WTC11 (cell line): ENCODE measurements at regions not wholly inside any gene's neighbourhood (a gene's known extent, or its start where the extent isn't known, plus 50 kb on each side); places are given as distances from the start of the nearest gene placed in this dataset.

ENCODE experiments used
- ATAC-seq: fragments of 200-7000 bp; cut with Tn5 transposase; 2 replicates; pipeline ENCODE4 v1.10.0; 2021; ENCODE audit warnings: mild to moderate bottlenecking, moderate library complexity
- CTCF ChIA-PET: fragments of 300-600 bp; sonication (Branson Sonifier 250); formaldehyde crosslinking; loops from one replicate; lab custom pipeline; 2021; ENCODE audit warnings: antibody characterized with exemption; lab: Charles Lee
- POLR2A ChIA-PET: fragments of 350-600 bp; sonication (Branson Sonifier 250); formaldehyde crosslinking; loops from one replicate; lab custom pipeline; 2021; ENCODE audit warnings: antibody characterized with exemption; lab: Charles Lee
- DNase-seq: peaks from one replicate; pipeline ENCODE4 v3.0.0; 2021; ENCODE audit warnings: low spot score
- H3K27ac Mint-ChIP-seq: 2 replicates; pipeline ENCODE4 v1.8.0; 2021; ENCODE audit warnings: mixed read lengths
- H3K27me3 Mint-ChIP-seq: 2 replicates; pipeline ENCODE4 v1.8.0; 2021; ENCODE audit warnings: low read depth, mild to moderate bottlenecking, moderate library complexity, mixed read lengths
- H3K36me3 Mint-ChIP-seq: 2 replicates; pipeline ENCODE4 v1.8.0; 2021; ENCODE audit warnings: mixed read lengths
- H3K4me1 Mint-ChIP-seq: 2 replicates; pipeline ENCODE4 v1.8.0; 2022; ENCODE audit warnings: mixed read lengths
- H3K4me3 Mint-ChIP-seq: 2 replicates; pipeline ENCODE4 v1.8.0; 2021; ENCODE audit warnings: mild to moderate bottlenecking, moderate library complexity, mixed read lengths
- H3K9me3 Mint-ChIP-seq: 2 replicates; pipeline ENCODE4 v1.8.0; 2021; ENCODE audit warnings: mixed read lengths
- E2F1 ChIP-seq: sonication (generic); formaldehyde crosslinking; IDR thresholded peaks from 2 replicates; pipeline ENCODE4 v1.8.0; 2022; ENCODE audit warnings: mild to moderate bottlenecking, missing genetic modification reagents
- EMX1 ChIP-seq: fragments of 250-450 bp; sonication (Bioruptor Pico); IDR thresholded peaks from 2 replicates; pipeline ENCODE4 v1.8.0; 2021; ENCODE audit warnings: mild to moderate bottlenecking
- ESRRA ChIP-seq: sonication (generic); formaldehyde crosslinking; IDR thresholded peaks from 2 replicates; pipeline ENCODE4 v1.8.1; 2022; ENCODE audit warnings: mild to moderate bottlenecking, missing genetic modification reagents, borderline replicate concordance
- FOXP1 ChIP-seq: sonication (generic); formaldehyde crosslinking; IDR thresholded peaks from 2 replicates; pipeline ENCODE4 v1.8.0; 2022; ENCODE audit warnings: missing genetic modification reagents, mild to moderate bottlenecking, moderate library complexity, borderline replicate concordance
- IRF2 ChIP-seq: sonication (generic); formaldehyde crosslinking; IDR thresholded peaks from 2 replicates; pipeline ENCODE4 v1.8.0; 2022; ENCODE audit warnings: low read depth, missing genetic modification reagents, borderline replicate concordance
- JAZF1 ChIP-seq: fragments of 250-450 bp; sonication (Bioruptor Pico); IDR thresholded peaks from 2 replicates; pipeline ENCODE4 v1.9.0; 2021; ENCODE audit warnings: moderate library complexity, mild to moderate bottlenecking, inconsistent platforms
- JUN ChIP-seq: sonication (generic); formaldehyde crosslinking; IDR thresholded peaks from 2 replicates; pipeline ENCODE4 v1.8.0; 2023; ENCODE audit warnings: mild to moderate bottlenecking, missing genetic modification reagents
- NFYB ChIP-seq: sonication (generic); formaldehyde crosslinking; conservative IDR thresholded peaks from 2 replicates; pipeline ENCODE4 v1.8.0; 2022; ENCODE audit warnings: low read depth, missing genetic modification reagents
- NR3C1 ChIP-seq: sonication (generic); formaldehyde crosslinking; conservative IDR thresholded peaks from 2 replicates; pipeline ENCODE4 v1.8.1; 2023; ENCODE audit warnings: low read depth, mild to moderate bottlenecking, missing genetic modification reagents
- OVOL2 ChIP-seq: fragments of 250-450 bp; sonication (Bioruptor Pico); IDR thresholded peaks from 2 replicates; pipeline ENCODE4 v1.9.0; 2021; ENCODE audit warnings: mild to moderate bottlenecking, borderline replicate concordance
- SMAD4 ChIP-seq: sonication (generic); formaldehyde crosslinking; IDR thresholded peaks from 2 replicates; pipeline ENCODE4 v1.8.0; 2022; ENCODE audit warnings: mild to moderate bottlenecking, missing genetic modification reagents
- STAT6 ChIP-seq: sonication (generic); formaldehyde crosslinking; conservative IDR thresholded peaks from 2 replicates; pipeline ENCODE4 v1.8.1; 2023; ENCODE audit warnings: mild to moderate bottlenecking, low read depth, missing genetic modification reagents, moderate library complexity
- TEAD4 ChIP-seq: sonication (generic); formaldehyde crosslinking; IDR thresholded peaks from 2 replicates; pipeline ENCODE4 v1.8.0; 2022; ENCODE audit warnings: mild to moderate bottlenecking, missing genetic modification reagents
- ZNF317 ChIP-seq: sonication (generic); formaldehyde crosslinking; IDR thresholded peaks from 2 replicates; pipeline ENCODE4 v1.8.1; 2023; ENCODE audit warnings: low read depth, mild to moderate bottlenecking, moderate library complexity, missing genetic modification reagents, borderline replicate concordance
- ZNF396 ChIP-seq: fragments of 250-450 bp; sonication (Bioruptor Pico); IDR thresholded peaks from 2 replicates; pipeline ENCODE4 v1.8.0; 2021; ENCODE audit warnings: mild to moderate bottlenecking, moderate library complexity, borderline replicate concordance
- ZNF416 ChIP-seq: fragments of 250-450 bp; sonication (Bioruptor Pico); IDR thresholded peaks from 2 replicates; pipeline ENCODE4 v1.9.0; 2021; ENCODE audit warnings: mild to moderate bottlenecking, inconsistent platforms
- ZNF671 ChIP-seq: fragments of 250-450 bp; sonication (Bioruptor Pico); IDR thresholded peaks from 2 replicates; pipeline ENCODE4 v1.8.0; 2021; ENCODE audit warnings: mild to moderate bottlenecking
- TF ChIP-seq, protein P1 (sequence below): sonication (generic); formaldehyde crosslinking; IDR thresholded peaks from 2 replicates; pipeline ENCODE4 v1.8.0; 2022; ENCODE audit warnings: mild to moderate bottlenecking, missing genetic modification reagents
- TF ChIP-seq, protein P2 (sequence below): sonication (generic); formaldehyde crosslinking; IDR thresholded peaks from 2 replicates; pipeline ENCODE4 v1.8.1; 2023; ENCODE audit warnings: mild to moderate bottlenecking, missing genetic modification reagents, moderate library complexity
- TF ChIP-seq, protein P3 (sequence below): sonication (generic); formaldehyde crosslinking; IDR thresholded peaks from 2 replicates; pipeline ENCODE4 v1.8.1; 2022; ENCODE audit warnings: low read depth, missing genetic modification reagents, borderline replicate concordance
- TF ChIP-seq, protein P4 (sequence below): sonication (generic); formaldehyde crosslinking; IDR thresholded peaks from 2 replicates; pipeline ENCODE4 v1.8.1; 2023; ENCODE audit warnings: mild to moderate bottlenecking, missing genetic modification reagents

GRCh38 chr16:62516001-62516400, 479.8 kb upstream of the CDH8 start:
- ChIA-PET POLR2A (no interaction called here), CTCF (no interaction called here)
- 0 out of 2 replicates have a peak, but pooled peaks cover 5% of the 10 kb centered on the region for H3K4me1 Mint-ChIP-seq
- no peak overlapping the region for H3K4me3 Mint-ChIP-seq
- no peaks in the 10 kb centered on the region for H3K9me3 Mint-ChIP-seq
- TF ChIP-seq IRF2 (CRISPR knock-in tag), result no peak
- TF ChIP-seq FOXP1, result no peak
- no peak for TF ChIP-seq TEAD4 (CRISPR knock-in tag)
- TF ChIP-seq JUN (CRISPR knock-in tag), result no peak
- no peak for TF ChIP-seq NR3C1
- TF ChIP-seq SMAD4 (CRISPR knock-in tag), result no peak
- TF ChIP-seq E2F1 (CRISPR knock-in tag), result no peak
- TF ChIP-seq ZNF416 (CRISPR knock-in tag), result no peak
- TF ChIP-seq, protein P1, sequence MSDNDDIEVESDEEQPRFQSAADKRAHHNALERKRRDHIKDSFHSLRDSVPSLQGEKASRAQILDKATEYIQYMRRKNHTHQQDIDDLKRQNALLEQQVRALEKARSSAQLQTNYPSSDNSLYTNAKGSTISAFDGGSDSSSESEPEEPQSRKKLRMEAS (CRISPR knock-in tag), result no peak
- no peak for TF ChIP-seq STAT6 (CRISPR knock-in tag)
- DNase-seq, result no peak
- no peaks in the 10 kb centered on the region for H3K27me3 Mint-ChIP-seq
- no peaks in the 10 kb centered on the region for H3K36me3 Mint-ChIP-seq
- ATAC-seq, result no peak
- H3K27ac Mint-ChIP-seq, result no peak overlapping the region

- Mint-ChIP-seq H3K4me3 (no peak overlapping the region), H3K27me3 (no peaks in the 10 kb centered on the region), H3K36me3 (peaks cover 8% of the 10 kb centered on the region), H3K27ac (no peak overlapping the region), H3K9me3 (peaks cover 13% of the 10 kb centered on the region), H3K4me1 (peaks cover 15% of the 10 kb centered on the region)
- ChIA-PET CTCF (no interaction called here), POLR2A (no interaction called here)
- no peak for DNase-seq
- no peak for ATAC-seq
- TF ChIP-seq, protein P1 (CRISPR knock-in tag), result no peak
- TF ChIP-seq JUN (CRISPR knock-in tag), result no peak
Observed at GRCh38 chr16:62503073-62503472, 466.8 kb upstream of the CDH8 start.

DNA sequence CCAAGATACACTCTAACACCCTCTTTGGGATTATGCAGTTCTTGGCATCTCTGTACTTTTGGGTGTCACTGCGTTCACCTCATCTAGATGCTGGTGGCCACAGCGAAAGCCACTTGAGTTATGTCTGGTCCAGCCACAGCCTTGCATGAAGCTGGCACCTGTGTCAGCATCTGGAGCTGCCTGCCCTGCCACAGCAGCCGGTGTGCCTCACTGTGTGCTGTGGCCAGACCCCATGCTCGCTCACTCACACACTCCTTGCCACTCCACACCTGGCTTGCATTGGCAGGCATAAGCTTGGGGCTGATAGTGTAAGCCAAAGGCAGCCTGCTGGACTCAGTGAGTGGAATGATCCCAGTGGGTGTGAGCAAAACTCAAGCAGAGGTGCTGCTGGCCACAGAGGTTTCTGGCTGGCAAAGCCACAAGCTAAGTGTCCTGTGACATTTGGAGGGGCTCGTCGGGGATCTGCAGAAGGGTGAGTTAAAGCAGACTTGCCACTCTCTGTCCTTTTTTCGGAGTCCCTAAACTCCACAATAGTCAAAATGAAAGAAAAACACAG, 442.7 kb upstream of the CDH8 start:
- CTCF ChIA-PET, result no interaction called here
- H3K27me3 Mint-ChIP-seq, result peaks cover 4% of the 10 kb centered on the region; the same call in 1 of the 2 replicates
- TF ChIP-seq, protein P2, sequence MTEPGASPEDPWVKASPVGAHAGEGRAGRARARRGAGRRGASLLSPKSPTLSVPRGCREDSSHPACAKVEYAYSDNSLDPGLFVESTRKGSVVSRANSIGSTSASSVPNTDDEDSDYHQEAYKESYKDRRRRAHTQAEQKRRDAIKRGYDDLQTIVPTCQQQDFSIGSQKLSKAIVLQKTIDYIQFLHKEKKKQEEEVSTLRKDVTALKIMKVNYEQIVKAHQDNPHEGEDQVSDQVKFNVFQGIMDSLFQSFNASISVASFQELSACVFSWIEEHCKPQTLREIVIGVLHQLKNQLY (CRISPR knock-in tag), result no peak
- TF ChIP-seq EMX1 (CRISPR knock-in tag), result no peak
- TF ChIP-seq, protein P3, sequence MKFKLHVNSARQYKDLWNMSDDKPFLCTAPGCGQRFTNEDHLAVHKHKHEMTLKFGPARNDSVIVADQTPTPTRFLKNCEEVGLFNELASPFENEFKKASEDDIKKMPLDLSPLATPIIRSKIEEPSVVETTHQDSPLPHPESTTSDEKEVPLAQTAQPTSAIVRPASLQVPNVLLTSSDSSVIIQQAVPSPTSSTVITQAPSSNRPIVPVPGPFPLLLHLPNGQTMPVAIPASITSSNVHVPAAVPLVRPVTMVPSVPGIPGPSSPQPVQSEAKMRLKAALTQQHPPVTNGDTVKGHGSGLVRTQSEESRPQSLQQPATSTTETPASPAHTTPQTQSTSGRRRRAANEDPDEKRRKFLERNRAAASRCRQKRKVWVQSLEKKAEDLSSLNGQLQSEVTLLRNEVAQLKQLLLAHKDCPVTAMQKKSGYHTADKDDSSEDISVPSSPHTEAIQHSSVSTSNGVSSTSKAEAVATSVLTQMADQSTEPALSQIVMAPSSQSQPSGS (CRISPR knock-in tag), result no peak
- TF ChIP-seq OVOL2 (CRISPR knock-in tag), result no peak
- TF ChIP-seq TEAD4 (CRISPR knock-in tag), result no peak
- TF ChIP-seq ZNF396, result no peak
- TF ChIP-seq ZNF671 (CRISPR knock-in tag), result no peak
- no peak for TF ChIP-seq JAZF1 (CRISPR knock-in tag)
- TF ChIP-seq, protein P4, sequence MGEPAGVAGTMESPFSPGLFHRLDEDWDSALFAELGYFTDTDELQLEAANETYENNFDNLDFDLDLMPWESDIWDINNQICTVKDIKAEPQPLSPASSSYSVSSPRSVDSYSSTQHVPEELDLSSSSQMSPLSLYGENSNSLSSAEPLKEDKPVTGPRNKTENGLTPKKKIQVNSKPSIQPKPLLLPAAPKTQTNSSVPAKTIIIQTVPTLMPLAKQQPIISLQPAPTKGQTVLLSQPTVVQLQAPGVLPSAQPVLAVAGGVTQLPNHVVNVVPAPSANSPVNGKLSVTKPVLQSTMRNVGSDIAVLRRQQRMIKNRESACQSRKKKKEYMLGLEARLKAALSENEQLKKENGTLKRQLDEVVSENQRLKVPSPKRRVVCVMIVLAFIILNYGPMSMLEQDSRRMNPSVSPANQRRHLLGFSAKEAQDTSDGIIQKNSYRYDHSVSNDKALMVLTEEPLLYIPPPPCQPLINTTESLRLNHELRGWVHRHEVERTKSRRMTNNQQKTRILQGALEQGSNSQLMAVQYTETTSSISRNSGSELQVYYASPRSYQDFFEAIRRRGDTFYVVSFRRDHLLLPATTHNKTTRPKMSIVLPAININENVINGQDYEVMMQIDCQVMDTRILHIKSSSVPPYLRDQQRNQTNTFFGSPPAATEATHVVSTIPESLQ (CRISPR knock-in tag), result no peak
- TF ChIP-seq NFYB (CRISPR knock-in tag), result no peak
- no peak for TF ChIP-seq STAT6 (CRISPR knock-in tag)
- TF ChIP-seq ZNF317 (CRISPR knock-in tag), result no peak
- TF ChIP-seq ESRRA (CRISPR knock-in tag), result no peak

More for the DNA sequence above, 442.7 kb upstream of the CDH8 start:
- Mint-ChIP-seq H3K9me3 (peaks cover 27% of the 10 kb centered on the region), H3K4me3 (no peak overlapping the region), H3K27ac (no peak overlapping the region), H3K4me1 (no peaks in the 10 kb centered on the region), H3K36me3 (peaks cover 5% of the 10 kb centered on the region)
- ATAC-seq, result no peak
- no peak for DNase-seq
- POLR2A ChIA-PET, result no interaction called here
